CD4-positive, alpha-beta T cell treated with Interleukin-6 for 4 hours (primary cell): ENCODE measurements at regions not wholly inside any gene's neighbourhood (a gene's known extent, or its start where the extent isn't known, plus 50 kb on each side); places are given as distances from the start of the nearest gene placed in this dataset.
"Not testable (repeated sequence)": the region's sequence is repeated elsewhere in the genome, so short reads cannot be mapped to it uniquely, and the experiment has no call there.

Experiments
- DNase-seq: peaks from one replicate; pipeline ENCODE4 v3.0.0-alpha.2; 2020; ENCODE audit warnings: mixed read lengths

DNA sequence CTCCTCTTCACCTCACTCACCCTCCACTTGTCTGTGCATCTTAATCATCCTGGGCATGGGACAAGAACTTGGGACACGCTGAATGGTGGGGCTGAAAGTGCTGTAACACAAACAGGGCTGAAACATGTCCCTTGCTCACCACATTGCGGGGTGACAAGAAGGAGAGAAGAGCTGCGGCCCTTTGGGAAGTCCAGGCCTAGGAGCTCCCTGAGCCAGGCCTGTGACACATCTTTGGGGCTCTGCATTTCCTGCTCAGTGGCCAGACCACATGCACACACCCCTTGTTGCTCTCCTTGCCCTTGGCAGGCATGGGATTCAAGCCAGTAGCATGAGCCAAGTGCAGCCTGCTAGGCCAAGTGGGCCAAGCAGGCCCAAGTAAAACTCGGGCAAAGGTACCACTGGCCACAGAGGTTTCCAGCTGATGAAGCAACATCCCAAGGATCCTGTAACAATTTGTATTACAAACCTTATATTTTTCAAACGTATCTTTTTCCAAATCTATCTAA, 1384.3 kb upstream of the PCDH20 start:
- DNase-seq: no peak

DNA sequence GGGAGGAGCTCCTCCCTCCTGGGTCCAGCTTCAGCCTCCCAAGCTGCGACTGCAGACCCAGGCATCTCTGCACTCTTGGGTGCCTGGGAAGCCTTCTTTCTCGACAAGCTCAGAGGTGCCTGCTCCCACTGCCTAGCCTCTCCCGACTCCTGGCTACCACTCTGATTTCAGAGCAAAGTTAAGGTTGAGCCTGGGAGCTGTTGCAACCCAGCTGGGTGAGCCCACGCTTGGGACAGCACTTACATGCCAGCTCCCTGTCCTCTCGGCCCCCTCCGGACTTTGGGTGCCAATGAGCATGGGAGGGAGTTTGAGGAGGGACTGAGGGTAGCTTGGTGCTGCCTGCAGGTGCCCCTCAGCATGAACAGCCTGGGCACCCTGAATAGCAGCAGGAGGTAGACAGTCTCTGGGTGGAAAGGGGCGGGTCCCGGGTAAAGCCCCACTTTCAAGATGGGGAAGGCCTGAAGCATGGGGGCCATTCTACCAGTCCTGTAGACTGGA, 1383.4 kb upstream of the PCDH20 start:
- DNase-seq: no peak

DNA sequence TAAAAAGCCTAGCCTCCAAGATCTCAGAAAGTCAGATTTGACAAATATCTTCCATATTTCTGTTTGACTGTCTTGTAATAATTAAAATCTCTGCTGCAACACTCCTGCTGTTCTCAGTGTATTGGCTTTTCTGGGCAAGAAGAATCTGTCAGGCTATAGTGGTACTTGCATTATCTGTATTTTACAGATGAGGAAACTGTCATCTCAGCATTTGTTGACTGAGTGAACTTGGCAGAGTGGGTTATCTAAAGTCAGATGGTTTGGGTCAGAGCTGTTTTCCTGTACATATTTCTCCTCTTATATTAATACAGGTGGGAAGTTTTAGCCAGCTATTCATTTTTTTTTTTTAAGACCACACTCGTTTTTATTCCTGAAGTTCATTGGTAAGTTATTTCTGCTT, 1378.2 kb upstream of the PCDH20 start:
- no peak for DNase-seq

DNA sequence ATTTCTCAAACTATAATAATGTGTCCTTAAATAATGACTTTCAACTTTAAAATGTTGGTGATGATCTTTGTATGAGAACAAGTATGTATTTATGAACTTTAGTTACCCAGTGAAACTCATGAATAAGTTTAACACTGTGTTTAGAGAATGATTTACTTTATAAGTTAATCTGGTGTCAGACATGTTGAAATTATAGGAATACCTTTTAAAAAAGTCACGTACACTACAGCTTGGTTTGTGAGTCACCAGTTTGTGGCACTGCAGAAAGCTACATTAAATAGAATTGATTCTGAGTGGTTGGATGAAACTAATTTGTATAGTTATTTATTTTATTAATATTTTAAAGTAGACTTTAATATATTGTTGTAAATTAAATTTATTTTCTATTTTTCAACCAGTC, 1366.2 kb upstream of the PCDH20 start:
- DNase-seq: no peak

DNA sequence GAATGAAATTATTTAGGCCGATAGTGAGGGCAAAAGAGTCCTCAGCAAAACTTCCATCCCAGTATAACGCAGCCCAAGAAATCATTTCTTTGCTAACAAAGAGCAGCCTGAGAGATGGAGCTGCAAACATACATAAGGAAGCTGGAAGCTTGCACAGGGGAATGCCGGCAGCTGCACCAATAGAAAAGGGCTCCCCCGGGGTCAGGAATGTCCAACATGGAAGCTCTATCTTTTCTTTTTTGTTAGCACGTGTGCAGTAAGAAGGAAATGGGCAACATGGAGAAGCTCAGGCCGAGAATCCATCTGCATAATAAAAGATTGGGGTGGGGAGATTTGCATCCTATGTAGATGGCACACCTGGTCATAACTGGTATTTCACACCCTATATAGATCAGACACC, 1363.5 kb upstream of the PCDH20 start:
- DNase-seq: no peak

DNA sequence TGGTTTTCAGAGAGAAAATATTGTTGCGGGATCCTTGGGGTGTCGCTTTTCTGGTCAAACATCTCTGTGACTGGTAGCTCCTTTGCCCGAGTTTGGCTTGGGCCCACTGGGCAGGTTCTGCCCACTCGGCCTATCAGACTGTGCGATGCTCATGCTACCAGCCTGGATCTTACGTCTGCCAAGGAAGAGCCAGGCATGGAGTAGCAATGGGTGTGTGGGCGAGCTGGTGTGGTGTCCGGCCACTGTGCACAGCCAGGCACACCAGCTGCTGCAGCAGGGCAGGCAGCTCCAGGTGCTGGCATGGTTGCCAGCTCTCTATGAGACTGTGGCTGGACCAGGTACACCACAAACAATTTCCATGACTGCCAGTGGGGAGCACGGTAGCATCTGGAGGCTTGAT, 1351.8 kb upstream of the PCDH20 start:
- no peak for DNase-seq

DNA sequence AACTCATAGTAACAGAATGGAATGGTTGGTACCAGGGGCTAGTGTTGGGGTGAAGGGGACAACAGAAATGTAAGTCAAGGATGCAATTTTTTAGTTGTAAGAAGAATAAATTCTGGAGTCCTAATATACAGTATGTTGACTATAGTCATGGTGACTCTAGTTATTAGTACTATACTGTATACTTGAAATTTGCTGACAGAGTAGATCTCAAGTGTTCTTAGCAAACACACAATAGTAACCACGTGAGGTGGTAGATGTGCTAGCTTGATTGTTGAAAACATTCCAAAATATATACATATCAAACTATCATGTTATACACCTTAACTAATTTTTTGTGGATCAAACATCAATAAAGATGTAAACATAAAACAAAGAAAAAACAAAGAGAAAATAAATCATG, 1345.1 kb upstream of the PCDH20 start:
- no peak for DNase-seq

DNA sequence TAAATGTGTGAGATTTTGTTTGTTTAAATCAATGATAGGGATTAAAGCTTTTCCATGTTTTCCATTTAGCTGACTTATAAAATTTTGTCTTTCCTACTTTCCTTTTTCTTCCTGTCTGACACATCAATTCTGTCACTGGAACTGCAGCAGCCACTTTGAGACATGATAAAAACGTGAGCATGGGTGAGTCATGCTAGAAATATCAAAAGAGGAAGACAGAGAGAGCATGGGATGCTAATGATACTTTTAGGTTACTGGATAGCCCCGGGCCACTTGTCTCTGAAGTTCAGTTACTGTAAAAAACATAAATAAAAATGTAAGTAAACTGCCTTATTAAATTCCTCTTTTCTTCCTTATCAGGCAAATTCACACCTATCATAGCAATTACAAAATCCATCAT, 1332.0 kb upstream of the PCDH20 start:
- DNase-seq: no peak

DNA sequence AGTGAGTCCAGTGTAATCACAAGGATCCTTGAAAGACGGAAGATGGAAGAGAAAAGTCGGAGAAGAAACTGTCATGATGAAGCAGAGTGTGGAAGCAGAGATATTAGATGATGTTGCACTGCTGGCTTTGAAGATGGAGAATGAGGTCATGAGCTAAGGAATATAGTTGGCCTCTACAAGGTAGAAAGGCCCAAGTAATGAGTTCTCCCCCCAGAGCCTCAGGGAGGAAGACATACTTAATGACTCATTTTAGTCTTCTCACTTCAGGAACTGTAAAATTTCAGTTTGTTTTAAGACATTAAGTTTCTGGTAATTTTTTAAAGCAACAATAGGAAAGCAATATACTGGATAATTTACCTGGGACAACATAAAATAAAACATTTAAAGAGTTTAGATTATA, 1331.5 kb upstream of the PCDH20 start:
- DNase-seq: no peak

DNA sequence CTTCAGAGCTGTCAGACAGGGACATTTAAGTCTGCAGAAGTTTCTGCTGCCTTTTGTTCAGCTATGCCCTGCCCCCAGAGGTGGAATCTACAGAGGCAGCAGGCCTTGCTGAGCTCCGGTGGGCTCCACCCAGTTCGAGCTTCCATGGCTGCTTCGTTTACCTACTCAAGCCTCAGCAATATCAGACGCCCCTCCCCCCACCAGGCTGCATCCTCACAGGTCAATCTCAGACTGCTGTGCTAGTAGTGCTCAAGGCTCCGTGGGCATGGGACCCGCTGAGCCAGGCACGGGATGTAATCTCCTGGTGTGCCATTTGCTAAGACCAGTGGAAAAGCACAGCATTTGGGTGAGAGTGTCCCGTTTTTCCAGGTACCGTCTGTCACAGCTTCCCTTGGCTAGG, 1314.1 kb upstream of the PCDH20 start:
- DNase-seq: not testable (repeated sequence)

DNA sequence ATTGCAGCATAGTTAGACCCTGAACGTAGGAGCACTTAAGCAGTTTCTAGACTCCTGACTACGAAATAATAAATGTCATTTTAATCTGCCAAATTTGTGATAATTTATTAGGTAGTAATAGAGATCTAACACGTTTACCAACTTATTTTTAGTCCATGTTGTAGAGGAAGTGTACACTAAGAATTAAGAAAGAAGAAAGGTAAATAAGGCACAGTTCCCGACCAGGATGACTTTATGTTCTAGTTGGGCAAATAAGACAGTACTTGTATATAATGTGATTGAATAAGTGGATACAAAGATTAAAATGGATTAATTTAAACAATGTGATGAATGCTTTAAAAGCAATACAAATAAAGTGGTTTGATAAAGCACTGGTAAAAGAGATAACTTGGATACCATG, 1306.2 kb upstream of the PCDH20 start:
- DNase-seq: no peak

DNA sequence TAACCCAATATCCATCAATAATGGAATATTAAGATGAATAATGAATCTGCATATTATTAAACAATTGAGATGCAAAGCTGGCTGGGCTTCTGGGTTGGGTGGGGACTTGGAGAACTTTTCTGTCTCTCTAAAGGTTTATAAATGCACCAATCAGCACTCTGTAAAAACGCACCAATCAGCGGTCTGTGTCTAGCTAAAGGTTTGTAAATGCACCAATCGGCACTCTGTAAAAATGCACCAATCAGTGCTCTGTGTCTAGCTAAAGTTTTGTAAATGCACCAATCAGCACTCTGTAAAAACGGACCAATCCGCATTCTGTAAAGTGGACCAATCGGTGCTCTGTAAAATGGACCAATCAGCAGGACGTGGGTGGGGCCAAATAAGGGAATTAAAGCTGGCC, 1296.3 kb upstream of the PCDH20 start:
- DNase-seq: not testable (repeated sequence)

DNA sequence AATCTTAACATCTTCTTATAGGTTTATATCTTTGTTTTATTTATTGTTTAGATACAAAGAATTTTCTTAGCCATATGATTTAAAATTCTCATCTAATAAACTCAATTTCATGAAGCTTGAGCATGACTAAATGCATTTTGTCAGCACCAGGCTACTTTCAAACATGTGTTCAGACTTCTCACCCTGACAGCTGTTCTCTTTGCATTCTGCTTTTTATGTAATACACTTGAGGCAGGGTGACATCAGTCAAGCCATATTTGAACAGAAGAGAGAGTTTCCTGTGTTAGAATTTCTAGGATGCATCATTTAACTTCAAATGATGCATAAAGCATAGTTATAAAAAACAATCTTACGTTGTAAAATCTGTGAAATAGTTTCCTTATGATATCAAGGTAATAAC, 1295.1 kb upstream of the PCDH20 start:
- no peak for DNase-seq

DNA sequence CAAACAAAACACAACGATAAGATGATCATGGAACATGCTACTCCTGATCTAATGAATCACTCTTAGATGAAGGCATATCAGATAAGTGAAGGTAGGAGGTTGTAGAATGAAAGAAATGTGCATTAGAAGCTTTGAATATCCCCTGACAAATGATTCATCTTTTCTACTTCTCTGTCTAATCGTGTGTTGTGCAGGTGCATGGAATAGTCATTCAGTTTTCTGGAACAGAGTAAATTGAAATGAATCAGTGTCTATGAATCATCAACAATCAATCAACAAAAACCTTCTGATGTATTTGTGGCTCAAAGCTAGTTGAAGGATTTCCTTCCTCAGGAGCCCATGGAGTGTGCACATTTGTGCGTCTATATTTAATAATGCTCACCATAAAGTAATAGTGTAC, 1290.4 kb upstream of the PCDH20 start:
- no peak for DNase-seq

DNA sequence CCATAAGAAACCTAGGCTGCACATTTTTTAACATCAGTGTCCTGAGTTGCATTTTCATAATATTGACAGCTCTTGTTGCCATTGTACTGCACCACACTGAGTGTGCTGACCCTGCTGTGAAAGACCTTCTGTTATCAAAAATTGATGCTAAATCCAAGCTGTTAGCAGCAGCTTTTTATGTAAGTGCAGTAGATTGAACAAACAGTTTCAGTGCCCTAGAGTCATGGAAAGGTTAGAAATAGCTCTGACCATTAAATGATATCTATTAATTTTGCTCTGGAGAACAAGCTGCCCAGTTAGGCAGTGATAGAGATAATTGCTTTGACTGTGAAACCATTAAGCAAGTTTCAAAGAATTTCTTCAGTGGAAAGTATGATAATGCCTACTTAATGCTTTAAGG, 1289.2 kb upstream of the PCDH20 start:
- no peak for DNase-seq

DNA sequence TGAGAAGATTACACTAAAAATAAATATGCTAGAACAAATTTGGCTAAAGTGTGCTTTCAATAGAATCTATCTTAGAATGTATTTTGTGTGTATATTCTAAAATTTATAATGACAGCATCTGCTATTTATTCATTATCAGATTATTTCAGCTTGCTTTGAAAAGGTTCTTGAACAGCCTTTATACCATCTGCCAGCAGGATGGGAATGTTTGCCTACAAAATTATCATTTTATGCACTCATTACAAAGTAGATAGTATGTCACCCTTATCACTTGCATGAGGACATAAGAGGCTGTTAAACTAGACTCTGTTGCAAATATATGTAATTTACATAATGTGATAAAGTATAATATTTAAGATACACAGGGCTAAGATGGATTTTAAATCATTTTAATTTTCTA, 1286.9 kb upstream of the PCDH20 start:
- no peak for DNase-seq

DNA sequence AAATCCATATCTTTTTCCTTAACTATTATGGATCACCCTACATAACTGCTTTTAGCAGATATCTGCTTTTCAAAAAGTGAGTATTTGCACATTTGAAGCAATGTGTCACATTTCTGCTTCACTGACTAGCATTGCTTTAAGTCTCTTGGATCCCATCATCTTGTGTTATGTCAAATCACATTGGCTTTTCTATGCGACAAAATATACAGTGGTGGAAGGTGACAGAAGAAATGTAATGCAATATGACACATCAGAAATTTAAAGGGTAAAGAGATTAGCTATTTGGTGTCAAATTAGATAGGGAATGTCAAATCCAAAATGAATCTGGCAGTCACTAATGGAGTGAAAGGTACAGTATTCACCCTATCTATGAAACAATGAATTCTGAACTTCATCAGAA, 1282.1 kb upstream of the PCDH20 start:
- no peak for DNase-seq

DNA sequence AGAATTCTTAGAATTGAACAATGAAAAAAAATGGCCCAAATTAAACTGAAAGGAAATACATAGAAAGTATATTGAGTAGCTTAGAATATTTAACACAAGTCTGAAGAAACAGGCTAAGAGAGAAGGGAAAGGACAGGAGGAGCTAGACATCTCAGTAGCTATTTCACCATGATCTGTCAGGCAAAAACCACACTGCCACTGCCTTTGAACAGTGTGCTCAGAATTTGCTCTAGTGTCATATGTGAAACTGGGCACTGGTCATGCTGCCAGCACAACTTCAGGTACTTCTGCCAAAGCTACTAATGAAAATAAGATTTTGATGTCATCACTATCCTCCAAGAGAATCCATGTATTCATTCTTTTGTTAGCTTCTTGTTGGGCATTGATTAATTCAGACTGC, 1280.8 kb upstream of the PCDH20 start:
- no peak for DNase-seq

DNA sequence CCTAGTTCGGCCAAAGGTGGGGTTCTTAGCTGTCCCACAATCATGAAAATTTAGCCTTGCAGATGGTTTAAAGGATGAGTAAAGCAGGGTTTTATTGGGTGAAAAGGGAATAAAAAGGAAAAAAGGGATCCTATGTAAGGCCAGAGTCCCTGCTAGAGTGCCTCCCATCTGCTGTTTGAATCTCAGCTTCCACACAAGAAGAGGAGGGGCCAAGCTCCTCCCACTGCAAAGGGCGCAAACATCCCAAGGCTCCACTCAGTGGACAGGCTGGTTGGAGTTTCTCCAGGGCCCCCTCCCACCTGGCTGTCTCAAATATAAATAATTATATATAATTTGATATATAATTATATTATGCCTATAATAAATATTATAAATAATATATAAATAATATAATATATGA, 1272.1 kb upstream of the PCDH20 start:
- no peak for DNase-seq

DNA sequence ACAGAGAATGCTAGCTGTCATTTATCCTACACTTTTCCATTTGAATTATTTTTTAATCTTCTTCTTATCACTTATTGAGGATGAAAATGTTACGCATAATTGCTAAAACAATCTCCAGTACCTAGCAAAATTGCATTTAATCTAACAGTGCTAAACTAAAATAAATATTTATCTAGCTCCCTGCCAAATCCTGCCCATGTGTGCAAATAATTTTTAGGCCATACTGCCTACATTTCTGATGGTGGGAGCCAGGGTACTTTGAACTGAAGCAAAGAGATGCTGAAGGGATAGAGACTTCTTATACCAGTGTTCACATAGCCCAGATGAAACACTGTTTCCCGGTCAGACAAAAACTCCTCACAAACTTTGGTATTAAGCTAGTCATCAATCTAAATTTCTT, 1268.7 kb upstream of the PCDH20 start:
- DNase-seq: no peak

DNA sequence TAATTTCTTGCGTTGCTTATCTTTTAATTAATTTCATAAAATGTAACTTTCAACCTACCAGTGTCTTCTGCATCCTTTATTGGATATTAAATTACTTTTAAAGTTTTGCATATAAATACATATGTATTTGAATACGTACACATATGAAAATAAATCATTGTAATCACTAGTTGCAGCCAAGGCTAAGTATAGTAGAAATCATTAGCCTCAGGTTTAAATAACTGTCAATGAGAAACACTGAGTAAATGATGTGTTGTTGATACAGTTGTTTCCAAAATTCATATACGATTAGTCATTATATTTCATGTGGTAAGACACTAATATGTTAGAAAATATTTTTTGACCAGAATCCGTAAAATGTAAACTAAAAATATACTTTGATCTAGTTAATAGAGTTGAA, 1267.1 kb upstream of the PCDH20 start:
- no peak for DNase-seq

DNA sequence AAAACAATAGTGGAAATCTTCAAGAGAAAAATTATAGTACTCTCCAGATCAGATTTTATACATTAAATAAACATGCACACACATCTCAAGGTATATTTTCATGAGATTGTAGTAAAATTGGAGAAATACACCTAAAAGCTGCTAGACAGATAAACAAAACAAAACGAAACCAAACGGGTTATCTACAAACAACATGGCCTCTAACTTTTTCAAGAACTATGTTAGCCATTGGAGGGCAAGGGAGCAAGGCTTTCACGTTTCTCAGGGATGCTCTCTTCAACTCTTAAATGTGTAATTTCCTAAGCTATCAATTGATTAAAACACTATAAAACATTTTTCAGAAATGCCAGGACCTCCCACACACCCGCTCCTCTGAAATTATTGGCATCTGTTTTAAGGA, 1262.4 kb upstream of the PCDH20 start:
- DNase-seq: no peak

DNA sequence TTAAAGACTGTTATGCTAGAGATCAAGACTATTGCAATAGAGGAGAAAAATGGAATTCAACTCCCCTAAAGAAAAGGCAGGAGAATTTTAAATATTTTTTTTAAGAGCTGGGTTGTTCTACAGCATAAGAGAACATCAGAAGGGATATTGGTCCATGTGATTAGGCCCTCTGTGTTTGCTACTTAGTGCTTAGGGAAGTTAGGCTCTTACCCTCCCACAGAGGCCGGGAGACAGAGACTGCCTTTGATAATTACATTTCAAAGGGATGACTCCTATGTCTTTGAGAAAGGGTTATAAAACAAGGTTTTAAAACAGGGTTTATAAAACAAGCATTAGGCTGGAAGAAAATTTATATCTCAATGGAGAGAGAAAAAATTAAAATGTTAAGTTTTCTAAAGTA, 1248.1 kb upstream of the PCDH20 start:
- DNase-seq: no peak

DNA sequence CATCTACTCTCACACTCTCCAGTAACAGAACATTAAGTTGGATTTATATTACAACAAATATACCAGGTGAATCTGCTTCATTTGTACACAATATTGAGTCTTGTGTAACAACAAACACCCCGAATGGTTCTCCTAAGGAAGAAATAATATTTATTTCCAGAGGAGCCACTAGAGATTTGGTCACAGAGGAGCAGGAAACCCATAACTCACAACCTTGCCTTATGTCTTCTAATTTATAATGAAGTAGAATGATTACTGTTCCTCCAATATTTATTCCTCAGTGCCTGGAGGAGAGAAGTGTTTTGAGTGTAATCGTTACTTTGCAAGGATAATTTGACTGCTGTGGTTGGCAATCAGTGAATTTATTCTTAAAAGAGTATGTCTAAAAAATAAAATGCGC, 1243.7 kb upstream of the PCDH20 start:
- no peak for DNase-seq

DNA sequence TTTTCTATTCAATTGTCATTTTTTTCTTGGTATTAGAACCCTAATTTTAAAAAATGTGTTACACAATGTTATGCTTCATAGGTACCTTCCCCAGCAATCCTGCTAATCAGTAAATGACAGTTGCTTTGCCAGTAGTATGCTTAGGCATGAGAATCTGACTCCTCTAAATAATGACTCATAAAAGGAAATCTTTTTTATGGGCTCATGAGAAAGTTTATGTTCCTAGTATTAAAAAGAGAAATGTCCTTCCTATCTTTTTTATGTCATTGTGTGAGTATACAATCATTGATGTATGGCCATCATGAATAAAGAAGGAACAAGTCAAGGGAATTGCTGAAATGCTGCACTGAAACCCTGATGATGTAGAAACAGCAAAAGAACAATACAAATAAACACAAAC, 1237.7 kb upstream of the PCDH20 start:
- DNase-seq: no peak
